B cell (primary cell): ENCODE measurements at regions not wholly inside any gene's neighbourhood (a gene's known extent, or its start where the extent isn't known, plus 50 kb on each side); places are given as distances from the start of the nearest gene placed in this dataset.

ENCODE experiments used
- ATAC-seq: fragments of 200-7000 bp; cut with Tn5 transposase; one replicate; pipeline ENCODE4 v1.10.0; 2021; ENCODE audit warnings: low read depth, mild to moderate bottlenecking, moderate number of reproducible peaks, moderate library complexity
- CTCF ChIA-PET: fragments of 350-600 bp; sonication (Branson Sonifier 250); formaldehyde crosslinking; loops from one replicate; lab custom pipeline; 2021; ENCODE audit warnings: antibody characterized with exemption, inconsistent platforms; lab: Charles Lee
- POLR2A ChIA-PET: fragments of 350-600 bp; sonication (Branson Sonifier 250); formaldehyde crosslinking; loops from one replicate; lab custom pipeline; 2021; ENCODE audit warnings: antibody characterized with exemption; lab: Charles Lee
- DNase-seq: peaks from one replicate; pipeline ENCODE4 v3.0.0; 2013
- H2AFZ ChIP-seq: 2 replicates; pipeline ENCODE4 v1.6.1; 2012; ENCODE audit warnings: mild to moderate bottlenecking, low read depth, low read length; ENCODE audit not compliant: insufficient read depth, poor library complexity, severe bottlenecking
- H3K27ac ChIP-seq, 2 donors: 1 replicate in 1 of 2; 2 replicates in 1 of 2; pipeline ENCODE4 v1.5.1; 2012 to 2013; ENCODE audit warnings: low read length in 2 of 2, mild to moderate bottlenecking in 2 of 2, moderate library complexity in 1 of 2
- H3K27me3 ChIP-seq, 4 experiments: fragments of 200-600 bp in 1 of 4; sonication (generic) in 1 of 4; replicated peaks in 1 of 4; 1 replicate in 2 of 4; 2 replicates in 2 of 4; pipeline versions ENCODE4 v1.6.1 to v1.7.0; 2013 to 2016; ENCODE audit warnings: low read length in 3 of 4, mild to moderate bottlenecking in 2 of 4, mixed read lengths in 1 of 4, moderate library complexity in 1 of 4; ENCODE audit not compliant: insufficient read depth in 4 of 4, control insufficient read depth in 3 of 4; ENCODE audit errors: control extremely low read depth in 1 of 4
- H3K36me3 ChIP-seq, 2 experiments: replicated peaks in 1 of 2; 1 replicate in 1 of 2; 2 replicates in 1 of 2; pipeline versions ENCODE4 v1.6.1 to v1.7.1; 2013; ENCODE audit warnings: low read length in 1 of 2; ENCODE audit not compliant: insufficient read depth in 2 of 2, control insufficient read depth in 1 of 2; ENCODE audit errors: control extremely low read depth in 1 of 2, extremely low read depth in 1 of 2
- H3K4me1 ChIP-seq, 2 donors: fragments of 200-600 bp in 1 of 2; sonication (generic) in 1 of 2; 1 replicate in 1 of 2; 2 replicates in 1 of 2; pipeline versions ENCODE4 v1.5.1 to v1.6.1; 2013 to 2017; ENCODE audit warnings: low read length in 2 of 2; ENCODE audit not compliant: control insufficient read depth in 2 of 2, insufficient read depth in 2 of 2
- H3K4me2 ChIP-seq: replicated peaks from 2 replicates; pipeline ENCODE3; 2012; ENCODE audit warnings: mild to moderate bottlenecking, low read depth, low read length; ENCODE audit not compliant: poor library complexity, severe bottlenecking
- H3K4me3 ChIP-seq, 5 experiments: fragments of 200-600 bp in 1 of 5; sonication (generic) in 1 of 5; 1 replicate in 3 of 5; 2 replicates in 2 of 5; pipeline versions ENCODE4 v1.5.1 to v1.7.0; 2011 to 2016; ENCODE audit warnings: low read length in 4 of 5, mild to moderate bottlenecking in 4 of 5, low read depth in 2 of 5, control low read depth in 1 of 5, moderate library complexity in 1 of 5; ENCODE audit not compliant: insufficient read depth in 1 of 5; ENCODE audit errors: control extremely low read depth in 1 of 5, extremely low read depth in 1 of 5
- H3K79me2 ChIP-seq: fragments of 200-600 bp; sonication (generic); one replicate; pipeline ENCODE4 v1.6.0; 2016; ENCODE audit warnings: low read length; ENCODE audit not compliant: control insufficient read depth, insufficient read depth
- H3K9ac ChIP-seq: fragments of 200-600 bp; sonication (generic); 2 replicates; pipeline ENCODE4 v1.6.1; 2017; ENCODE audit warnings: mild to moderate bottlenecking, low read length, moderate library complexity
- H3K9me3 ChIP-seq, 3 donors: one replicate each; pipeline versions ENCODE4 v1.6.1 to v1.7.1; 2013; ENCODE audit warnings: low read length in 2 of 3; ENCODE audit not compliant: control insufficient read depth in 2 of 3, insufficient read depth in 1 of 3; ENCODE audit errors: control extremely low read depth in 1 of 3
- H4K20me1 ChIP-seq: 2 replicates; pipeline ENCODE4 v1.6.0; 2012; ENCODE audit warnings: mild to moderate bottlenecking, low read length; ENCODE audit not compliant: insufficient read depth, control insufficient read depth, poor library complexity, severe bottlenecking
- H3K27ac Mint-ChIP-seq: one replicate; pipeline ENCODE4 v1.8.0; 2021; ENCODE audit warnings: mixed read lengths
- H3K27me3 Mint-ChIP-seq: one replicate; pipeline ENCODE4 v1.8.0; 2021; ENCODE audit warnings: mixed read lengths
- H3K4me1 Mint-ChIP-seq: one replicate; pipeline ENCODE4 v1.8.0; 2021; ENCODE audit warnings: mixed read lengths
- H3K4me3 Mint-ChIP-seq: one replicate; pipeline ENCODE4 v1.8.0; 2021; ENCODE audit warnings: mixed read lengths
- H3K9me3 Mint-ChIP-seq: one replicate; pipeline ENCODE4 v1.8.0; 2022; ENCODE audit warnings: mixed read lengths; ENCODE audit not compliant: insufficient read depth
- EZH2 ChIP-seq: IDR thresholded peaks from 2 replicates; pipeline ENCODE4 v1.6.1; 2012; ENCODE audit warnings: borderline replicate concordance, low read depth, mild to moderate bottlenecking, moderate library complexity, low read length; ENCODE audit not compliant: insufficient read depth, poor library complexity, severe bottlenecking
- WGBS: methylation state at CpG from one replicate; pipeline ENCODE4 v1.1.5; 2013; ENCODE audit warnings: missing lambda C conversion rate; ENCODE audit not compliant: insufficient coverage; 5-methylcytosine and 5-hydroxymethylcytosine counted together
- intact Hi-C: fragments of 100-400 bp; cut with micrococcal nuclease; formaldehyde crosslinking; loops from one replicate; pipeline ENCODE4 v1.10.0; 2022
- TF ChIP-seq, protein P1 (sequence below): fragments of 200-600 bp; IDR thresholded peaks from one replicate; pipeline ENCODE4 v1.8.0; 2022; ENCODE audit warnings: antibody characterized with exemption, mild to moderate bottlenecking

DNA sequence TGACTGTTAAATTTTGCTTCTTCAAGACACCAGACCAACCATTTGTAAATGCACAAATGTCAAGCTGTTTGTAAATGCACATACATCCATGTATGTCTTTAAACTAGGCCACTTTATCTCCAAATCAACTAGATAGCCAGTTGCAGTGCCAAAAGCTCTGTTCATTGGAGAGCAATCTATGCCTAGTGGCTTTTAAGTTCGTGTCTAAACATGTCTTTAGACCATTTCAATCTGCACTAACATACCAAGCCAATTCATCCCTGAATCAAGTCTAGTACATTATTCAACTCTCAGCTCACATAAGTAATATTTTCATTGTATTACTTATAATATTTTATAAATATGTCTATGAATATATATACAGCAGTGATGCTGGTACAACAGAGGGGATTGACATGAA lies 985.9 kb downstream of the CDH18 start:
- H3K9me3 ChIP-seq: peaks cover 0 to 3% (median 0%) of the 10 kb centered on the region in 3 donors
- no peak for ATAC-seq
- no peaks in the 10 kb centered on the region for H3K4me1 Mint-ChIP-seq
- no peaks in the 10 kb centered on the region for H3K27me3 Mint-ChIP-seq
- no peak overlapping the region for H3K4me3 Mint-ChIP-seq
- H3K4me3 ChIP-seq: no peak overlapping the region
- no peaks in the 10 kb centered on the region for H3K36me3 ChIP-seq
- TF ChIP-seq EZH2: no peak
- TF ChIP-seq, protein P1, sequence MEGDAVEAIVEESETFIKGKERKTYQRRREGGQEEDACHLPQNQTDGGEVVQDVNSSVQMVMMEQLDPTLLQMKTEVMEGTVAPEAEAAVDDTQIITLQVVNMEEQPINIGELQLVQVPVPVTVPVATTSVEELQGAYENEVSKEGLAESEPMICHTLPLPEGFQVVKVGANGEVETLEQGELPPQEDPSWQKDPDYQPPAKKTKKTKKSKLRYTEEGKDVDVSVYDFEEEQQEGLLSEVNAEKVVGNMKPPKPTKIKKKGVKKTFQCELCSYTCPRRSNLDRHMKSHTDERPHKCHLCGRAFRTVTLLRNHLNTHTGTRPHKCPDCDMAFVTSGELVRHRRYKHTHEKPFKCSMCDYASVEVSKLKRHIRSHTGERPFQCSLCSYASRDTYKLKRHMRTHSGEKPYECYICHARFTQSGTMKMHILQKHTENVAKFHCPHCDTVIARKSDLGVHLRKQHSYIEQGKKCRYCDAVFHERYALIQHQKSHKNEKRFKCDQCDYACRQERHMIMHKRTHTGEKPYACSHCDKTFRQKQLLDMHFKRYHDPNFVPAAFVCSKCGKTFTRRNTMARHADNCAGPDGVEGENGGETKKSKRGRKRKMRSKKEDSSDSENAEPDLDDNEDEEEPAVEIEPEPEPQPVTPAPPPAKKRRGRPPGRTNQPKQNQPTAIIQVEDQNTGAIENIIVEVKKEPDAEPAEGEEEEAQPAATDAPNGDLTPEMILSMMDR: no peak
- H4K20me1 ChIP-seq: no peaks in the 10 kb centered on the region
- H3K9ac ChIP-seq: no peak overlapping the region
- no peaks in the 10 kb centered on the region for H3K4me1 ChIP-seq
- no peak overlapping the region for H2AFZ ChIP-seq
- no peak for DNase-seq
- no peaks in the 10 kb centered on the region for H3K79me2 ChIP-seq
- no CpG with 5 or more reads among the region's 1 CpG for WGBS
- POLR2A ChIA-PET: no interaction called here
- CTCF ChIA-PET: no interaction called here
- no peak overlapping the region for H3K27ac ChIP-seq
- no peak overlapping the region for H3K4me2 ChIP-seq
- no peaks in the 10 kb centered on the region for H3K9me3 Mint-ChIP-seq
- no peaks in the 10 kb centered on the region for H3K27me3 ChIP-seq
- H3K27ac Mint-ChIP-seq: no peak overlapping the region
- intact Hi-C loops: no loop called here

DNA sequence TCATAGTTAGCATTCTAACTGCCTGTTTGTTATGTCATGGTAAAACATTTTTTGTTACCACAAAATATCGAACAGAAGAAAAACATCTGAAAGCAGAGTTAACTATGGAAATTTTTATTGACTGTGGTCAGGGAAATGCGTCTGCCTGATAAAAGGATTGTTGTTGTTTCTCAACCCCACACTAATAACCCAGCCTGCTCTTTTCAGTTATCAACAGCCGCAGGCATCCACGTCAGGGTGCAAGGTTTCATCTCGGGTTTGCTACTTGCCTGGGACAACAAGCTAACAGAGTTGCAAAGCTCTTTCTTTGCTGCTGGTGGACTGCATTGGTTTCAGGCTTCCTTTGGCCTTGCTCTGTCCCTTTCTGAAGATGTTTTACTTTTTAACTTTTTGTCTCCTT lies 969.2 kb downstream of the CDH18 start:
- no peak overlapping the region for H3K27ac ChIP-seq
- ATAC-seq: no peak
- CTCF ChIA-PET: no interaction called here

More for the DNA sequence above, 969.2 kb downstream of the CDH18 start:
- Mint-ChIP-seq H3K4me1 (no peaks in the 10 kb centered on the region), H3K27me3 (no peaks in the 10 kb centered on the region), H3K9me3 (no peaks in the 10 kb centered on the region), H3K27ac (no peak overlapping the region), H3K4me3 (no peak overlapping the region)
- H3K27me3 ChIP-seq: no peaks in the 10 kb centered on the region
- no peak overlapping the region for H3K4me2 ChIP-seq
- no peaks in the 10 kb centered on the region for H3K4me1 ChIP-seq
- intact Hi-C loops: no loop called here
- WGBS: 71% methylated on average over 2 of the region's 5 CpGs
- POLR2A ChIA-PET: no interaction called here
- no peaks in the 10 kb centered on the region for H4K20me1 ChIP-seq
- TF ChIP-seq, protein P1: no peak
- TF ChIP-seq EZH2: no peak
- no peak overlapping the region for H2AFZ ChIP-seq
- DNase-seq: no peak
- no peak overlapping the region for H3K9ac ChIP-seq
- no peaks in the 10 kb centered on the region for H3K36me3 ChIP-seq
- H3K4me3 ChIP-seq: no peak overlapping the region
- no peaks in the 10 kb centered on the region for H3K9me3 ChIP-seq
- no peaks in the 10 kb centered on the region for H3K79me2 ChIP-seq
